SK-N-SH treated with all-trans-retinoic acid at 6 μM for 48 hours (cell line): ENCODE measurements at regions not wholly inside any gene's neighbourhood (a gene's known extent, or its start where the extent isn't known, plus 50 kb on each side); places are given as distances from the start of the nearest gene placed in this dataset.

Experiments used
- ATAC-seq: fragments of 200-7000 bp; cut with Tn5 transposase; 3 replicates; pipeline ENCODE4 v1.9.1; 2020; ENCODE audit warnings: mild to moderate bottlenecking, moderate library complexity
- BACH2 ChIP-seq: fragments of 250-450 bp; sonication (Bioruptor Pico); IDR thresholded peaks from 2 replicates; pipeline ENCODE4 v1.9.0; 2021; ENCODE audit warnings: mild to moderate bottlenecking, borderline replicate concordance
- CSDC2 ChIP-seq: fragments of 250-450 bp; sonication (Bioruptor Pico); IDR thresholded peaks from 2 replicates; pipeline ENCODE4 v1.5.0; 2020; ENCODE audit warnings: mild to moderate bottlenecking, moderate library complexity
- ESRRG ChIP-seq: fragments of 250-450 bp; sonication (Bioruptor Pico); IDR thresholded peaks from 2 replicates; pipeline ENCODE4 v1.6.1; 2021; ENCODE audit warnings: mild to moderate bottlenecking
- OSR1 ChIP-seq: fragments of 250-450 bp; sonication (Bioruptor Pico); IDR thresholded peaks from 2 replicates; pipeline ENCODE4 v1.8.0; 2022; ENCODE audit warnings: moderate library complexity, mild to moderate bottlenecking, inconsistent platforms
- PPARA ChIP-seq: fragments of 250-450 bp; sonication (Bioruptor Pico); IDR thresholded peaks from 2 replicates; pipeline ENCODE4 v1.5.0; 2020; ENCODE audit warnings: mild to moderate bottlenecking, borderline replicate concordance
- SNAI2 ChIP-seq: fragments of 250-450 bp; sonication (Bioruptor Pico); IDR thresholded peaks from 2 replicates; pipeline ENCODE4 v1.5.0; 2020; ENCODE audit warnings: mild to moderate bottlenecking, moderate library complexity
- TCF4 ChIP-seq: fragments of 250-450 bp; sonication (Bioruptor Pico); IDR thresholded peaks from 2 replicates; pipeline ENCODE4 v1.8.0; 2021; ENCODE audit warnings: mild to moderate bottlenecking, moderate library complexity, borderline replicate concordance
- TOX ChIP-seq: fragments of 250-450 bp; sonication (Bioruptor Pico); IDR thresholded peaks from 2 replicates; pipeline ENCODE4 v1.8.0; 2021; ENCODE audit warnings: mild to moderate bottlenecking, moderate library complexity, borderline replicate concordance
- ZC3H10 ChIP-seq: fragments of 250-450 bp; sonication (Bioruptor Pico); IDR thresholded peaks from 2 replicates; pipeline ENCODE4 v1.5.1; 2021; ENCODE audit warnings: mild to moderate bottlenecking, moderate library complexity
- ZFP3 ChIP-seq: fragments of 250-450 bp; sonication (Bioruptor Pico); IDR thresholded peaks from 2 replicates; pipeline ENCODE4 v1.5.0; 2020; ENCODE audit warnings: mild to moderate bottlenecking, moderate library complexity
- ZFP30 ChIP-seq: fragments of 450-650 bp; formaldehyde crosslinking; IDR thresholded peaks from 2 replicates; pipeline ENCODE4 v1.5.0; 2022; ENCODE audit warnings: mild to moderate bottlenecking, moderate library complexity
- ZNF565 ChIP-seq: fragments of 450-650 bp; formaldehyde crosslinking; conservative IDR thresholded peaks from 2 replicates; pipeline ENCODE4 v1.5.0; 2020; ENCODE audit warnings: low read depth, mild to moderate bottlenecking, moderate library complexity
- TF ChIP-seq, protein P1 (sequence below): fragments of 250-450 bp; sonication (Bioruptor Pico); IDR thresholded peaks from 2 replicates; pipeline ENCODE4 v1.8.0; 2021; ENCODE audit warnings: low read depth, mild to moderate bottlenecking, moderate library complexity, borderline replicate concordance
- TF ChIP-seq, protein P2 (sequence below): fragments of 250-450 bp; sonication (Bioruptor Pico); IDR thresholded peaks from 2 replicates; pipeline ENCODE4 v1.8.0; 2020; ENCODE audit warnings: mild to moderate bottlenecking, moderate library complexity, borderline replicate concordance
- TF ChIP-seq, protein P3 (sequence below): fragments of 250-450 bp; sonication (Bioruptor Pico); IDR thresholded peaks from 2 replicates; pipeline ENCODE4 v1.5.1; 2021; ENCODE audit warnings: mild to moderate bottlenecking, moderate library complexity
- TF ChIP-seq, protein P4 (sequence below): fragments of 250-450 bp; sonication (Bioruptor Pico); IDR thresholded peaks from 2 replicates; pipeline ENCODE4 v1.5.0; 2020; ENCODE audit warnings: mild to moderate bottlenecking, moderate library complexity

DNA sequence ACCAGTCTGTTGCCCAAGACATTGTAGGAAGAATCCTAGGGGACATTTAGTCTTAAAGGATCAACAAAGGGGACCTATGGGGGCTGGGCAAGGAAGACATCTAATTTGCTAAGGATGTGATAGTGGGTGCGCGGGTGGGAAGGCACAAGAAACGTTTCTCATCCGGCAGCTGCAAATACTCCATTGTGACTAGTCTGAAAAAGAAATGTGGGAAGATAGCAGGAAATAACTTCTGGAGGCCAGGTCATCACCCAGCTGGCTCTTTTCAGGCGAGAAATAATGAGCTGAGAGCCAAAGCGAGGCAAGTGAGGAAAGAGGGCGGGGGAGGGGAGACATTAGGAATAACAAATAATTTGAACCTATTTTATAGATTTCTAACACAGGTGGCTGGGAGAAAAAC is 70.3 kb upstream of the NCK2 start (continued):
- TF ChIP-seq ZFP3 (CRISPR knock-in tag), result no peak
- TF ChIP-seq, all 23 proteins: peak for 0

DNA sequence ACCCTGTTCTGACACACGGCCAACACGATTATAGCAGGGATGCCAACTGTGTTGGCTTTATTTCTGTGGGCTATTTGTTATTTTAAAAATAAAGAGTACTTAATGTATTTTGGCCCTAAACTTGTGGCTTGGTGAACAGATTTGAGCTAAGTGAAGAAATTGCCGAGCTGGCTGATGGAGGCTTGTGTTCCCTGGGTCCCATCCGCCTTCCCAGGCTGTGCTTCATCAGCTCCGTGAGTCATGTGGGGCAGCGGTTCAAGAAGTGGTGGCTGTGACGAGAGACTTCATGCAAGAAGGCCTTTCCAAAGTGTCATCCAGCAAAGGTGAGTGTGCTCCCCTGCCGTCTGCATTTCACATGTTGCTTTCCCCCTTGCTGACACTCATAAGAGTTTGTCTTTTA is 73.6 kb upstream of the NCK2 start:
- ATAC-seq, result no peak
- TF ChIP-seq, protein P1, sequence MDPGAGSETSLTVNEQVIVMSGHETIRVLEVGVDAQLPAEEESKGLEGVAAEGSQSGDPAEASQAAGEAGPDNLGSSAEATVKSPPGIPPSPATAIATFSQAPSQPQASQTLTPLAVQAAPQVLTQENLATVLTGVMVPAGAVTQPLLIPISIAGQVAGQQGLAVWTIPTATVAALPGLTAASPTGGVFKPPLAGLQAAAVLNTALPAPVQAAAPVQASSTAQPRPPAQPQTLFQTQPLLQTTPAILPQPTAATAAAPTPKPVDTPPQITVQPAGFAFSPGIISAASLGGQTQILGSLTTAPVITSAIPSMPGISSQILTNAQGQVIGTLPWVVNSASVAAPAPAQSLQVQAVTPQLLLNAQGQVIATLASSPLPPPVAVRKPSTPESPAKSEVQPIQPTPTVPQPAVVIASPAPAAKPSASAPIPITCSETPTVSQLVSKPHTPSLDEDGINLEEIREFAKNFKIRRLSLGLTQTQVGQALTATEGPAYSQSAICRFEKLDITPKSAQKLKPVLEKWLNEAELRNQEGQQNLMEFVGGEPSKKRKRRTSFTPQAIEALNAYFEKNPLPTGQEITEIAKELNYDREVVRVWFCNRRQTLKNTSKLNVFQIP (CRISPR knock-in tag), result no peak
- TF ChIP-seq ZFP30 (no peak), SNAI2 (no peak), TOX (CRISPR knock-in tag) (no peak)
- TF ChIP-seq, protein P2, sequence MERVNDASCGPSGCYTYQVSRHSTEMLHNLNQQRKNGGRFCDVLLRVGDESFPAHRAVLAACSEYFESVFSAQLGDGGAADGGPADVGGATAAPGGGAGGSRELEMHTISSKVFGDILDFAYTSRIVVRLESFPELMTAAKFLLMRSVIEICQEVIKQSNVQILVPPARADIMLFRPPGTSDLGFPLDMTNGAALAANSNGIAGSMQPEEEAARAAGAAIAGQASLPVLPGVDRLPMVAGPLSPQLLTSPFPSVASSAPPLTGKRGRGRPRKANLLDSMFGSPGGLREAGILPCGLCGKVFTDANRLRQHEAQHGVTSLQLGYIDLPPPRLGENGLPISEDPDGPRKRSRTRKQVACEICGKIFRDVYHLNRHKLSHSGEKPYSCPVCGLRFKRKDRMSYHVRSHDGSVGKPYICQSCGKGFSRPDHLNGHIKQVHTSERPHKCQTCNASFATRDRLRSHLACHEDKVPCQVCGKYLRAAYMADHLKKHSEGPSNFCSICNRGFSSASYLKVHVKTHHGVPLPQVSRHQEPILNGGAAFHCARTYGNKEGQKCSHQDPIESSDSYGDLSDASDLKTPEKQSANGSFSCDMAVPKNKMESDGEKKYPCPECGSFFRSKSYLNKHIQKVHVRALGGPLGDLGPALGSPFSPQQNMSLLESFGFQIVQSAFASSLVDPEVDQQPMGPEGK (CRISPR knock-in tag), result no peak
- TF ChIP-seq, protein P3, sequence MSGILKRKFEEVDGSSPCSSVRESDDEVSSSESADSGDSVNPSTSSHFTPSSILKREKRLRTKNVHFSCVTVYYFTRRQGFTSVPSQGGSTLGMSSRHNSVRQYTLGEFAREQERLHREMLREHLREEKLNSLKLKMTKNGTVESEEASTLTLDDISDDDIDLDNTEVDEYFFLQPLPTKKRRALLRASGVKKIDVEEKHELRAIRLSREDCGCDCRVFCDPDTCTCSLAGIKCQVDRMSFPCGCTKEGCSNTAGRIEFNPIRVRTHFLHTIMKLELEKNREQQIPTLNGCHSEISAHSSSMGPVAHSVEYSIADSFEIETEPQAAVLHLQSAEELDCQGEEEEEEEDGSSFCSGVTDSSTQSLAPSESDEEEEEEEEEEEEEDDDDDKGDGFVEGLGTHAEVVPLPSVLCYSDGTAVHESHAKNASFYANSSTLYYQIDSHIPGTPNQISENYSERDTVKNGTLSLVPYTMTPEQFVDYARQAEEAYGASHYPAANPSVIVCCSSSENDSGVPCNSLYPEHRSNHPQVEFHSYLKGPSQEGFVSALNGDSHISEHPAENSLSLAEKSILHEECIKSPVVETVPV (CRISPR knock-in tag), result no peak

DNA sequence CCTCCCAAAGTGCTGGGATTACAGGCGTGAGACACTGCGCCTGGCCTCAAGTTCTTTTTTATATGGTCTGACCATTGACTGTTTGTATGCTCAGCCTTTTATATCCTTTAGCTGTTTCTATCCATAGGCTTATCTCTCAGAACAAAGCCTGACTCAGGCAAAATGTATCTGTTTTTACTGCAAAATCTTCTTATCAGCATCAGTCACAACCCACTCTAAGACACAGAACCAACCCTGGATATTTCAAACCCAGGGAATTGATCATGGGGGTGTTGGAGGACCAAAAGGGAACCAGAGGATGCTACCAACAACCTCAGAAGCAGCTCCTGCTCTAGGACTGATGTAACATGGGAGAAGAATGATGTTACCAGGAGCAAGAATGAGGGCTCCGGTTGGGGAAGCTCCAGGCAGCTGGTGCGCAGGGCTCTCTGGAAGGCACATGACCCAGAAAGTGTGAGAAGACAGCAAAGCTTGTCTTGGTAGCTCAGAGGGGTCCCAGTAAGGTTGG is 75.3 kb upstream of the NCK2 start:
- TF ChIP-seq OSR1 (CRISPR knock-in tag) (no peak), TCF4 (CRISPR knock-in tag) (no peak), ZFP30 (no peak), TOX (CRISPR knock-in tag) (no peak), ESRRG (no peak), CSDC2 (no peak), ZNF565 (CRISPR knock-in tag) (no peak), BACH2 (CRISPR knock-in tag) (no peak), SNAI2 (no peak), ZC3H10 (CRISPR knock-in tag) (no peak), PPARA (CRISPR knock-in tag) (no peak)
- TF ChIP-seq, protein P2 (CRISPR knock-in tag), result no peak
- TF ChIP-seq, protein P1 (CRISPR knock-in tag), result no peak
- TF ChIP-seq, protein P4, sequence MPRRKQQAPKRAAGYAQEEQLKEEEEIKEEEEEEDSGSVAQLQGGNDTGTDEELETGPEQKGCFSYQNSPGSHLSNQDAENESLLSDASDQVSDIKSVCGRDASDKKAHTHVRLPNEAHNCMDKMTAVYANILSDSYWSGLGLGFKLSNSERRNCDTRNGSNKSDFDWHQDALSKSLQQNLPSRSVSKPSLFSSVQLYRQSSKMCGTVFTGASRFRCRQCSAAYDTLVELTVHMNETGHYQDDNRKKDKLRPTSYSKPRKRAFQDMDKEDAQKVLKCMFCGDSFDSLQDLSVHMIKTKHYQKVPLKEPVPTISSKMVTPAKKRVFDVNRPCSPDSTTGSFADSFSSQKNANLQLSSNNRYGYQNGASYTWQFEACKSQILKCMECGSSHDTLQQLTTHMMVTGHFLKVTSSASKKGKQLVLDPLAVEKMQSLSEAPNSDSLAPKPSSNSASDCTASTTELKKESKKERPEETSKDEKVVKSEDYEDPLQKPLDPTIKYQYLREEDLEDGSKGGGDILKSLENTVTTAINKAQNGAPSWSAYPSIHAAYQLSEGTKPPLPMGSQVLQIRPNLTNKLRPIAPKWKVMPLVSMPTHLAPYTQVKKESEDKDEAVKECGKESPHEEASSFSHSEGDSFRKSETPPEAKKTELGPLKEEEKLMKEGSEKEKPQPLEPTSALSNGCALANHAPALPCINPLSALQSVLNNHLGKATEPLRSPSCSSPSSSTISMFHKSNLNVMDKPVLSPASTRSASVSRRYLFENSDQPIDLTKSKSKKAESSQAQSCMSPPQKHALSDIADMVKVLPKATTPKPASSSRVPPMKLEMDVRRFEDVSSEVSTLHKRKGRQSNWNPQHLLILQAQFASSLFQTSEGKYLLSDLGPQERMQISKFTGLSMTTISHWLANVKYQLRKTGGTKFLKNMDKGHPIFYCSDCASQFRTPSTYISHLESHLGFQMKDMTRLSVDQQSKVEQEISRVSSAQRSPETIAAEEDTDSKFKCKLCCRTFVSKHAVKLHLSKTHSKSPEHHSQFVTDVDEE, result no peak
- TF ChIP-seq, protein P3 (CRISPR knock-in tag), result no peak
- no peak for ATAC-seq
